ENCODE measurements at regions not wholly inside any gene's neighbourhood (a gene's known extent, or its start where the extent isn't known, plus 50 kb on each side); places are given as distances from the start of the nearest gene placed in this dataset.
A peak's percentile ranks its signal among the peaks of the same experiment; 100 is the strongest.

GRCh38 chr15:79380755-79381497, 51.2 kb upstream of the MINAR1 start:
- Histone ChIP-seq H3K4me3 (no peak overlapping the region), H3K27ac (no peak overlapping the region), H3K9me3 (no peaks in the 10 kb centered on the region), H3K4me1 (no peaks in the 10 kb centered on the region), H3K36me3 (no peaks in the 10 kb centered on the region), H3K27me3 (no peaks in the 10 kb centered on the region)
- TF ChIP-seq CTCF (IDR thresholded peaks at IDR 0.05), result peak; percentile 75 to 93 (median 87)
- TF ChIP-seq POLR2A (IDR thresholded peaks at IDR 0.05), result no peak
- WGBS, 4 donors, result 47 to 49% (median 48%) methylated on average over 4 of the region's 4 CpGs
- ATAC-seq (peak; percentile 61 to 88 (median 80)), DNase-seq (peak; percentile 53 to 82 (median 70))
- intact Hi-C loops (cut with DNase I), result loop anchor here (1.0 to 10.0 kb wide), 14 partner anchors 211 to 794 kb away; no protein-coding TSS in a partner anchor

GRCh38 chr15:79381593-79381992, 50.5 kb upstream of the MINAR1 start:
- H3K9me3 ChIP-seq, result no peaks in the 10 kb centered on the region
- no peak for TF ChIP-seq POLR2A (IDR thresholded peaks at IDR 0.05)
- TF ChIP-seq CTCF (IDR thresholded peaks at IDR 0.05), result no peak
- intact Hi-C loops (cut with DNase I), result loop anchor here (1.0 to 10.0 kb wide), 14 partner anchors 211 to 793 kb away; no protein-coding TSS in a partner anchor
- no peak overlapping the region for H3K27ac ChIP-seq
- no peak for ATAC-seq
- H3K27me3 ChIP-seq, result no peaks in the 10 kb centered on the region
- no peak for DNase-seq
- no peaks in the 10 kb centered on the region for H3K4me1 ChIP-seq
- H3K36me3 ChIP-seq, result no peaks in the 10 kb centered on the region
- H3K4me3 ChIP-seq, result no peak overlapping the region

Measured in heart left ventricle (tissue), 16 donors.